Activated T-cell treated with anti-CD3 and anti-CD28 coated beads for 24 hours (primary cell): ENCODE measurements at regions not wholly inside any gene's neighbourhood (a gene's known extent, or its start where the extent isn't known, plus 50 kb on each side); places are given as distances from the start of the nearest gene placed in this dataset.
"Not testable (repeated sequence)": the region's sequence is repeated elsewhere in the genome, so short reads cannot be mapped to it uniquely, and the experiment has no call there.

Experiments
- DNase-seq: peaks from one replicate; pipeline ENCODE4 v3.0.0-alpha.2; 2020; ENCODE audit warnings: low read depth

DNA sequence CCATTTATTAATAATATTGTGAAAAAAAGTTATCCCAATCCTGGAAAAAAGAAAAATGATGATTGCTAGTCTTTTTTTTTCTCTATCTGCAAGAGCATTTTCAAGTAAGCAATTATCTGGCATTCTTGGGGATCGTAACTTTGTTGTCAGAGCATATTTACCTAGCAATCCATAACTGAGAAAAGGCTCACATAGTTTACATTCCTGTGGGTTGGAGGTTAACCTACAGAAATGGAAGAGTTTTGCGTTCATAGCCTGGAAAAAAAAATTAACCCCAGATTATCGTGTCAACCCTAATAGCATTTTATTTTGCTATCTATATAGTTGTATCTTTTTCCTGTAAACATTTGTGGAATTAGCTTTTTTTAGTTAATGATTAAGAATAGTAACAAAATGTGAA lies 292.3 kb downstream of the DAD1 start:
- DNase-seq: no peak

DNA sequence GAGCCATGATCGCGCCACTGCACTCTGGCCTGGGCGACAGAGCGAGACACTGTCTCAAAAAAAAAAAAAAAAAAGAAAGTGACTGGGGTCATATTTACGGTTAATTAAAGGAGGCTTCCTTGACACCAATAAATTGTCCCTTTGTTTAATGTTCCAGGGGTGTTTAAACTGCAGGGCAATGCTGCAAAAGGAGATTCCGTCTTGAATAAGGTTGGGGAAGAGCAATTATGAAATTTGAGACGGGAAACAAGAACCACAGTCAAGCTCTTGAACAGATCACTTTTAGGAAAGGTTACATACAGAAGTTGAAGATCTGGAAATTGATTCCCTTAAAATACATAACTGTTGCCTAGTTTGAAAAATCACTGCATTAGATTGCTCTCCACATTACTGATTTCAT lies 292.9 kb downstream of the DAD1 start:
- DNase-seq: no peak

DNA sequence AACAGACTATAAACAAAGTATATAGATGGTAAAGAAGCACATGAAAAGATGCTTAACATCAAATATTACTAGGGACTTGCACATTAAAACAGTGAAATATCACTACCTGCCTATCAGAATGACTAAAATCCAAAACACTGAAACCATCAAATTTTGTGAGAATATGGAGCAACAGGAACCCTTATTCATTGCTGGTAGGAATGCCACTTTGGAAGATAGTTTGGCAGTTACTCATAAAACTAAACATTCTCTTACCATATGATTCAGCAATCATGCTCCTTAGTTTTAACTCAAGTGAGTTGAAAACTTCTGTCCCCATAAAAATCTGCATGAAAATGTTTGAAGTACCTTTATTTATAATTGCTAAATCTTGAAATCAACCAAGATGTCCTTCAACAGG lies 297.6 kb downstream of the DAD1 start:
- DNase-seq: no peak

DNA sequence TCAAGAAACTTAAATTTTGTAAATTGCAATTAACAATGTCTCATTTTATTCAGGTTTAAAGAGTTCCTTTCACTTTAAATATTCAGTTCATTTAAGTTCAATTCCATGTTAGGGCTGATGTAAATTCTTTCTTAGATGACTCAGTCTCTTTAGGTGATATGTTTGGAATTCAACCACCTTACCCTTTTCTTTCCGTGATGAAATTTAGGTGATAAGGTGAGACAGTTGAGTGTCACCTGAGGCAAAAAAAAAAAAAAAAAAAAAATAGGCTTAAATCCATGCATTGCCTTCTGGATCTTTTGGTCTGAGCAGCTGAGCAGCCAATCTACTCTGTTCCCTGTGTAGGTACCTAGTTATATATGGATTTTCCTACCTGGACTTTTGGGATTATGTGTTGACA lies 299.5 kb downstream of the DAD1 start:
- DNase-seq: no peak

DNA sequence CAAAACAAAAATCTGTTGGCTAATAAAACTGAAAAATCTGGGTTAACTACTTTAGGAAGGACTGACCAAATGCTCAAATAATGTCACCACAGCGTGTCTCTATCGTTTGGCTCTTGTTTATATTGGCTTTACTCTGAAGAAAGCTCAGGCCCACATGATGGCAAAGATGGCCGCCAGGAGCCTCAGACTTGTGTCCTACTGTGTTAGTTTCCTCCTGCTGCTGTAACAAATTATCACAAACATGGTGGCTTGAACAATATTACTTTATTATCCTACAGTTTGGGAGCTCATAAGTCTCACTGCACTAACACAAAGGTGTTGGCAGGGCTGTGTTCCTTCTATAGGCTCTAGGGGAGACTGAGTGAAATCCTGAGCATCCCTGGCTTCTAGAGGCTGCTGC lies 303.0 kb downstream of the DAD1 start:
- DNase-seq: no peak

DNA sequence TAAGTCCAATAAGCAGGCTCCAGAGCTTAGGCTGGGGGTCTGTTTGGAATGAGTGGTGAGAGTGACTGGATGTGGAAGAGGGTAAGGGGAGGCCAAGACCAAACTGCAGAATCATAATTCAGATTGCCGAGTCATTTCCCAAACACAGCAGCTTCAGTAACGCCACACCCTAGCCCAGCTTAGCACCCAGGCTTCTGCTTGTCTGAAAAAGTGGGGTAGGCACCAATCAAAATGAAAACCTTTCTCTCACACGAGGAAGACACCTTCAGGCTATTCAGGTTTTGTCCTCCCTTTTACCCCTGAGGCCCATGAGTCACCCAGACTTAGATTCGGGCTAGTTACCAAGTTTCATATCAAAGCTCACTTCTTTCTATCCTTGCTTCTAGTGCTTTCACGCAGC lies 306.1 kb downstream of the DAD1 start:
- DNase-seq: no peak

DNA sequence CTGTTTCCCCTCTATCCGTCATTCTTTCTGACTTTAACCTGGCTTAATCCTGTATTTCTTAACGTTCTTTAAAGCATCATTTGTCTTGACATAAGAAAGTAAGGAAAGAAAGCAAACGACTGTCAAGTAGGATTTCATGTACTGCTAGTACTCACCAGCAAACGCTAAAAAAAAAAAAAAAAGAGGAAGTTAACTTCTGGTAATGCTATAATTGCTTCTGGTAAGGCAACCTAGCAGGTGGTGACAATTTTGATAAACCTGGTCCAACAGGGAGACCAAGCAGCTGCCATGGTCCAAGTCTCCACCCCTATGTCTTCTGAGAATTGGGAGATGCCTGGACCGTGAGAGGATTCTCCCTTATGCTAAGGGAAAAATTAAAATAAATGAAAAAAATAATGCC lies 306.6 kb downstream of the DAD1 start:
- no peak for DNase-seq

DNA sequence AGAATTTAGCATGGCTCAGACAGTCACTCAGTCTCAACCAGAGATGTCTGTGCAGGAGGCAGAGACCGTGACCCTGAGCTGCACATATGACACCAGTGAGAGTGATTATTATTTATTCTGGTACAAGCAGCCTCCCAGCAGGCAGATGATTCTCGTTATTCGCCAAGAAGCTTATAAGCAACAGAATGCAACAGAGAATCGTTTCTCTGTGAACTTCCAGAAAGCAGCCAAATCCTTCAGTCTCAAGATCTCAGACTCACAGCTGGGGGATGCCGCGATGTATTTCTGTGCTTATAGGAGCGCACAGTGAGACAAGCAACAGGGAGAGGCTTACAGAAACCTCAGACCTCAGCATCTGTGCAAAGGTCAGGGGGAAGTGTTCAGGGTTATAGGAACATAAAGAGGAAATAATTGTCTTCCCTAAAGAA lies 307.6 kb downstream of the DAD1 start:
- DNase-seq: not testable (repeated sequence)

DNA sequence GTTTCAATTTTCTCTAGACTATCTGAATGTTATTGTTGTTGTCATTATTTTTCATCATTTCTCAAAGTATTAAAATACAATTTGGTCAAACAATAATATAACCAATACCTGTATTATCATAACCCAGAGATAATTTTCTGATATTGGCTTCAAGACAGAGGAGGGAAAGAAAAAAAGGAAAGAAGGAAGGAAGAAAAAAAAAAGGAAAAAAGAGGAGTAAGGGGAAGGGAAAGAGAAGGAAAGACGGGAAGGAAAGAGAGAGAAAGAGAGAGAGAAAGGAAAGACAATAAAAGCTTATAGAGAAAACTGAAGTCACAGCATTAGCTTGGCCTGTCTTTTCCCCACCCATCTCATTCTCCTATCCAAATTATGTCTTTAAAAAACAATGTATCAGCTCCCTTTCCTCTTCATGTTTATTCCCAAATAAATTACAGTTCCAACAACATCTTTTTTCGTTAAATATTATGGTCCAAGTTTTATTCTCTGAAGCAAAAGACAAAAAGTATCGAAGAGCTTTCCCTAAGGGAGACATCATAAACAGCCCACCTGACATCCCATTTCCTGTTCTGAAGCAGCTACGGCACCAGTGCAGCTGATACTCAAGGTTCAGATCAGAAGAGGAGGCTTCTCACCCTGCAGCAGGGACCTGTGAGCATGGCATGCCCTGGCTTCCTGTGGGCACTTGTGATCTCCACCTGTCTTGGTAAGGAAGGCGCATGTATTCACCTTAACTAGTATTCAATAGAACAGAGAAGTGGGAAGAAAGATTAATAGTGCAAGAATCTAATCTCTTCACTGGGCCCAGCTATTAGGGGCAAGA lies 308.3 kb downstream of the DAD1 start:
- no peak for DNase-seq

DNA sequence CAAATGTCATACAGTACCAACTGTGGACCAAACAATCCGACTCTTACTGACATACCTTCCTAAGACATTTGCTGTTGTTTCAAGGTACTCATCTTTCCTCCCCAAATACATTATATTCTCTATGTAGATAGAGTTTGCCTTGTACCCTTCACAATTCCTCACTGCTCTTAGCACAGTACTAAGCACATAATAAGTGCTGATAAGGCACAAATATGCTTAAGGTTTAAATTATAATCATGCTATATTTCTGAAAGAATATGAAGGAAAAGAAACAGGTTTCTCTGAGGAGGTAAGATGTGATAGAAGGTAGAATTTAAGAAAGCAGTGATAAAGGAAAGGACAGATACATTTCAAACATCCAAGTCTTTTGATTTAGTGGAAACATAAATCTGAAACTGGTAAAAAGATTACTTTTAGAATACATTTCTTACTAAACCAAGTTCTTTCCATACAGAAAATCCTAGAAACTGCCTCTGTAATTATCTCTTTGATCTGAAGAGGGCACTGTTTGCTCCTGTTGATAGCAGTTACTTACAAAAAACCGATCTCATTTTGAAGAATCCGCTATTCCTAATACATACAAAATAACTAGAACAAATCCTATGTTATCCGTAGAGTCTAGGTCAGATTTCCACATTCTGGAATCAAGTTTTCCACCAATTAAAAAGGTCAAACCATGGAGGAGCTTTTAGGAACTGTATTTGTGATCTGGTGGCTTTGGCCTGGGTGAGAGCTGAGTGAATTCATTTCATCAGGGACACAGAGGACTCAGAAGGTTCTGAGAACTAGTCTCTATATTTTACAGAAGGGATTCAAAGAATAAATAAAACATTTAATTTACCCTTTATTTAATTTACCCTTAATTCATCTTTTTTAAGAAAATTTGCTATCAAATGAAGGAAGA lies 311.9 kb downstream of the DAD1 start:
- DNase-seq: no peak

DNA sequence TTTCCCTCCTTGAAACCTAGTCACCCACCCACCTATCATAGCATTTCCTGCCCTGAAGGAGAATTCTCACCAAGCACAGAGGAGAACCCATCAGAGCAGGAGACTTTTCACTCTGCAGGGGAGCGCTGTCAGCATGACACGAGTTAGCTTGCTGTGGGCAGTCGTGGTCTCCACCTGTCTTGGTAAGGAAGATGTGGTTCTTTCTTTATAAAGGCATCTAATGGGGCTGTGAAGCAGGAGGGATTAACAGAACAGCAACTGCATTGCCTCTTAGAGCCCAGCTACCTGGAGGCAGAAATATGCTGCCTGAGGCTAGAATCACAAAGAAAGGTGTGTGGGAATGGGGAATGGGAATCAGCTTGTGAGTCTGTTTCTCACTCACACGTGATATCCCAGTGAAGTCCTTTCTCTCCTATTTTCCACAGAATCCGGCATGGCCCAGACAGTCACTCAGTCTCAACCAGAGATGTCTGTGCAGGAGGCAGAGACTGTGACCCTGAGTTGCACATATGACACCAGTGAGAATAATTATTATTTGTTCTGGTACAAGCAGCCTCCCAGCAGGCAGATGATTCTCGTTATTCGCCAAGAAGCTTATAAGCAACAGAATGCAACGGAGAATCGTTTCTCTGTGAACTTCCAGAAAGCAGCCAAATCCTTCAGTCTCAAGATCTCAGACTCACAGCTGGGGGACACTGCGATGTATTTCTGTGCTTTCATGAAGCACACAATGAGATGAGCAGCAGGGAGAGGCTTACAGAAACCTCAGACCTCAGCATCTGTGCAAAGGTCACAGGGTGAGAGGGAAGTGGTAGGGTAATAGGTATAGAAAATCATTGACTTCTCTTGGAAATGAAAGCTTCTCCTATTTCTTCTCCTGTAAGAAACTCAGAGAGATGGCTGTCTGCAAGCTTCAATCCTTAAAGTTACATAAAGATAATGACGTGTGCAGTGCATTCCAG lies 316.9 kb downstream of the DAD1 start:
- no peak for DNase-seq

DNA sequence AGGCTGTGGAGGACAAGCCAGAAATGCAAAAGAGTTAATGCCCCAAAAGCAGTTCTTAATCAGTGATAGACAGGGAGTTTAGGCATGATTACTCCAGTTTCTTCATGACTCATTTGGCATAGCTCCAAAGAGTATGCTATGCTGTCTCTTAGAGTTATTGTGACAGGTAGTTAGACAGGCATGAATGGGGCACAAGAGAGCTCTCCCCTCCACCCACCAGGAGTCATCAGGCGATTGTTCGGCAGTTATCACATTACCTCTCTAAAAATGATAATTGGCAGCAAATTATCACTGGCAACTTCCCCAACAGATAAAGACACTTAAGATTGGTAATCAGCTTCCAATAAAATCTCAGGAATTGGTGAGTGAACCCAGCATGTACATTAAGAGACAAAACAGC lies 320.1 kb downstream of the DAD1 start:
- no peak for DNase-seq

DNA sequence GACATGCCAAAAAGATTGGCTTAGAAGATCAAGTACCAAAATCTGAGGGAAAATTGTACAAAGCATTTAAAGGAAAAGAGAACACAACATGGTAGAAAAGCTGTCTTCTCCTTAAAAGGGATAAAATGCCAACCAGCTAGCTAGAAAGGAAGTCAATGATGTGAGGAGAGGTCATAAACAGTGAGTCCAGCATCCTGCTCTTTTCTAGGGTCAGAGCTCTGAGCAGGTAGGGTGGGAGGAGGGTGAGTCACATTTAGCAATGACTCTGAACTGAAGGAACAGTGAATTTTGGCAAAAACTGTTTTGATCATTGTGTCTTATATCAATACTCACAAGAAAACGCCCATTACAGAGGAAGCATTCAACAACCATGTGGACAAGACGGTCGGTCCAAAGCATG lies 322.3 kb downstream of the DAD1 start:
- no peak for DNase-seq

DNA sequence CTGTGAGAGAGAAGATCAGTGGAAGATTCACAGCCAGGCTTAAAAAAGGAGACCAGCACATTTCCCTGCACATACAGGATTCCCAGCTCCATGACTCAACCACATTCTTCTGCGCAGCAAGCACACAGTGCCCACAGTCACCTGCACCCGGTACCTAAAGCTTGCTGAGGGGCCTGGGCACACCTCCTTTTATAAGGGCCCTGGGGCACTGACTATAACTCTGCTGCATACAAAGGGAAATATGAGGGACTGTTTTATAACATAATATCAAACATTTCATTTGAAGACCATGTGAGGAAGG lies 322.9 kb downstream of the DAD1 start:
- no peak for DNase-seq

DNA sequence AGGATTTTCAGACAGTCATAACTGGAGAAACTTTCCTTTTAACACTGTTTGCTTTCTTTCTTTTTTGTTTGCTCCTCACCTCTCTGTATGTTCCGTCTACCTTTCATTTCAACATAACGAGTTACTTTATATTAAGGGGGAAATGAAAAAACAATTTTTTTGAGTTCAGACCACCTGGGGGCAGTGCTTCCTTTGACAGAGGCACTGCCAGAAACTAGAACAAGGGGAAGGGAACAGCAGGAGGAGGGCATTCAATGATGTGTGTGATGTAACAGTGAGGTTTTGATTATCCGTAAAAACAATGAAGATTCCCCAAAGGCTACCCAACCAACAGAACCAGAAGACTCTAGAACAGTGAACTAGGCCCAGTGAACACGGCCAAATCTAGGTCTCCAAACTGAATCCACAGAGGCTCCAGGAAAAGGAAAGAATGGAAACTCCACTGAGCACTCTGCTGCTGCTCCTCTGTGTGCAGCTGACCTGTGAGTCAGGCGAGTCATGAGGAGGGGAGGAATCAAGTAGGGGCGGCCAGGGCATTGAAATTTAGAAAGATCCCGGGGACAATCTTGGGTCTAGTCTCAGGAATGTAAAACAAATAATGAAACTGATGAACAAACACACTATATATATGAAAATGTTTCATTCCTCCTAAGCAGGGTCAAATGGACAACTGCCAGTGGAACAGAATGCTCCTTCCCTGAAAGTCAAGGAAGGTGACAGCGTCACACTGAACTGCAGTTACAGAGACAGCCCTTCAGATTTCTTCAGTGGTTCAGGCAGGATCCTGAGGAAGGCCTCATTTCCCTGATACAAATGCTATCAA lies 323.5 kb downstream of the DAD1 start:
- no peak for DNase-seq

DNA sequence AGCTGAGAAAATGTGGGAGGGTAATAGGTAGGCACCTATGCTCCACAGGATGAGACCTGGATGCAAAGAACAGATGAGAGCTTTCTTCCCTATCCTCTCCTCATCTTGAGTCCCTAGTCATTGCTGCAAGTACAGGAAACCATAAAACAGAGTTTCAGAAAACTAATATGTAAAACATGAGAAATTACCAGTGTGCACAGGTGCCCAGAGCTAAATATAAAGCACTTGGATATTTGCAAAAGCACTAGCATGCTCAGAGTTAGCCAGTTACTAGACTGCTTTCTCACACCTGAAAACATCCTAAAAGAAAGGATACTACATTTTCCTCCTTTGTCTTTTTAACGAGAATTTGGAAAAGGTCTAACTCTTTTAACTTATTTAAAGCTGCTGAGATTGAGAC lies 324.3 kb downstream of the DAD1 start:
- DNase-seq: no peak

DNA sequence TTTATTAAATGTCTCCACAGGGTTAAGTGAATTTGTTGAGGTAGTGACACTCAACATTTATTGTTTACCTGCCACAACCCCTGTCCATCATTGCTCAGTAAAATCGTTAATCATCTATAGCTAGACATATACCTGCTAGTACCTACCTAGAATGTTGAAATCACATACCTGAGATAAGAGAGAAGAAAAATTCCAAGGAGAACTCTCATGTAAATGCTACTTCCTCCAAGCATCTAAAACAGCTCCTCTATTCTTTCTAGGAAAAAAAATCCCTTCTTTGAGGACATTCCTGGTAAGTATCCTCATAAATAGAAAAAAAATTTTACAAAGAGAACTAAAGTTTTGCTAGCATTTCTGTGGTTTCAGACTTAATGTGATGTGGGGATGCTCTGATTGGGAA lies 325.1 kb downstream of the DAD1 start:
- no peak for DNase-seq

DNA sequence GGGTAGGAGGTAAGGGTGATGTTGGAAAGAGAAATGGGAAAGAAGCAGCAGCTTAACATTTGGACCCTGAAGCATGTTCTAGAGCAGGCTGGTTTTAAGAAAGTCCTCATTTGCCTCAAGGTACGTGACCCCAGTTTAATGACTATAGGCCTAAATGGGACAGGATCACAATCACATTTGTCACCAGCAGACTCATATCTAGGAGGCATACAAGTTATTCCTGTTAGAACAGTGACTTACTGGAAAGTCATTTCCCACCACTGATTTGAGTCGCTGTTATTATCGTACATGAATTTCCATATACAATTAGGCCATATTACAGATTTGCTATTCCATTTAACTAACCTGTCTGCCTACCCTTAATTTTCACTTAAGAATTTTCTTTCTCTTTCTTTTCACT lies 326.1 kb downstream of the DAD1 start:
- no peak for DNase-seq

DNA sequence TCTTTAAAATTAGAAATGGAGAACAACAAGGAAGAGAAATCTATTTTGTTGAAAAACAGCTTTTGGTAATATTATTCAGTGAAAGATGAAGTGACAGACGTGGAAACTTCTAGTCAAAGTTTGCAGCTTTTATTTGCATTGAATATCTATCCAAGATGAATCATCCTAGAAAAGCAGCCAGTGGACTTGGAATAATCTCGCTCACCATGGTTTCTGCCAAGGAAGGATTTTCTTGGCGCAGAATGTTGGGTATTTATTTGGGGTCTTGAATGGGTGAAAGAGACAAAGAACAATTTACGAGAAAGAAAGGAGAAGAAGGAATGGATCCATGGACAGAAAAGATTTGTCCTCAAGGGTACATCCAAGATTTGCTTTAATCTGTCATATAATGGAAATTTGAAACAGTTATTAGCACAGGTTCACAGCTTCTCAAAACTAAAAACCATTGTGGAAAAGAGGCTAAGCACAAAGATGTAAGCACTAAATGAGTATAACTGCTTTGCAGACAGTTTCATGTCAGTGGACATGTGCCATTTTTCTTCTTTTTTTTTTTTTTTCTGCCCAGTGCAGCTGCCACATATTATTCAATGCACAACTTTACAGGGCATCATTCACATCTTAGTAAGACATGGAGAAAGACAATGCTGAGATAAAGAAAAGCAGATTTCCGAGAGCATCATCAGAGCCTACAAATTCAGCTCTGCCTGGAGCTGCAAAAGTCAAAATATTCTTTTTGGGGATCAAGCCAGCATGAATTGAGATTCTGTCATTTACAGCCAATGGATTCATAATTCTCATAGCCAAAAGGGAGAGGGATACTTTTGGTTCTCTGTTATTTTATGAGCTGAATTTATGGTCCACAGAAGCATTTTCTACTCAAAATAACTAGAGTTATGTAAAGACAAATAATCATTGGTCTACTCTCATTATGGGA lies 333.7 kb downstream of the DAD1 start:
- no peak for DNase-seq

DNA sequence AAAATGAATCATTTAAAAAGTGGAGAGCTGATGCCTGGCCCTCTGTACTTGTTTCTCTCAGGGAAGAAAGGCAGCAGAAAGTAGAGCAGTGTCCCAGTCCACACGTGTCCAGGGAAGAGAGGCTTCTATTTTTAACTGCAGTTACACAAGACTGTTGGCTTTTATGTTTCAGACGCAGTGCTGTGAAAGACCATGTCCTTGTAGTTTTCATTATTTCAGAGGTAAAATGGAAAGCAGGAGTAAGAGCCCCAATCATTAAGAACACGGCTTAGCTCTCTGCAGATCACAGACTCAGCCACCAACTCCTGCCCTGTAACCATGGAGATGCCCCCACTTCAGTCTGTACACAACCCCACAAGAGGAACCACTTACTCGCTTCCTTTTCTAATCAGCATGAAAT lies 336.3 kb downstream of the DAD1 start:
- no peak for DNase-seq
